BJ (cell line): ENCODE measurements at regions not wholly inside any gene's neighbourhood (a gene's known extent, or its start where the extent isn't known, plus 50 kb on each side); places are given as distances from the start of the nearest gene placed in this dataset.

Source experiments
- CTCF ChIA-PET: fragments of 350-600 bp; formaldehyde crosslinking; extraction: SDS; loops from one replicate; lab custom pipeline; 2021; ENCODE audit warnings: antibody characterized with exemption, inconsistent platforms; lab: Yijun Ruan, JAX
- POLR2A ChIA-PET: fragments of 300-600 bp; sonication (Branson Sonifier 250); formaldehyde crosslinking; extraction: SDS; loops from one replicate; lab custom pipeline; 2021; ENCODE audit warnings: antibody characterized with exemption; lab: Charles Lee
- DNase-seq: peaks from one replicate; pipeline ENCODE4 v3.0.0-alpha.2; 2011; ENCODE audit warnings: low read depth
- H3K27me3 ChIP-seq: 2 replicates; pipeline ENCODE4 v1.6.0; 2011; ENCODE audit warnings: low read length; ENCODE audit not compliant: control insufficient read depth, insufficient read depth
- H3K36me3 ChIP-seq: 2 replicates; pipeline ENCODE4 v1.5.1; 2011; ENCODE audit warnings: low read length; ENCODE audit not compliant: control insufficient read depth, insufficient read depth
- H3K4me3 ChIP-seq: 2 replicates; pipeline ENCODE4 v1.5.1; 2011; ENCODE audit warnings: low read depth, mild to moderate bottlenecking, control low read depth, low read length
- TF ChIP-seq, protein P1 (sequence below): IDR thresholded peaks from 2 replicates; pipeline ENCODE4 v1.5.1; 2011; ENCODE audit warnings: low read depth, mild to moderate bottlenecking, control low read depth, inconsistent platforms, low read length, moderate library complexity; ENCODE audit not compliant: insufficient read depth

DNA sequence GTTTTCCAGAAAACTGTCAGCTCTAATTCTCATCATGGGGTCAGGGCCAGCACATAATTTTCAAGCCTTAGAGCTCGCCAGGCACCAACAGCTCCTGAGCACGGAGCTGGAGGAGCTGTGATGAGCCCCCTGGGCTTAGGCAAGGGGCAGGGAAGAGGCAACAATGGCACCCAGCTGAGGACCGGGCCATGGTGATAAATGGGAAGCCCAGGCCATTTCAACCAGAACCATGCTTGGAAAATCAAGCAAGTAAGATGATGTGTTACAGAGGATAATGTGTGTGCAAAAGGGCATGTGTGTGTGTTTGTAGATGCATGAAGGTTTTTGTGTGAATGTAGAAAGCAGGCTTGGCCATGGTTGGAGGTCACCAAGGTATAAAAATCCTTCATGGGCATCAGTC, 66.8 kb upstream of the UBAC2 start:
- ChIA-PET CTCF (no interaction called here), POLR2A (no interaction called here)
- no peak for DNase-seq
- Histone ChIP-seq H3K27me3 (peaks cover 9% of the 10 kb centered on the region), H3K4me3 (no peak overlapping the region), H3K36me3 (no peaks in the 10 kb centered on the region)
- TF ChIP-seq, protein P1, sequence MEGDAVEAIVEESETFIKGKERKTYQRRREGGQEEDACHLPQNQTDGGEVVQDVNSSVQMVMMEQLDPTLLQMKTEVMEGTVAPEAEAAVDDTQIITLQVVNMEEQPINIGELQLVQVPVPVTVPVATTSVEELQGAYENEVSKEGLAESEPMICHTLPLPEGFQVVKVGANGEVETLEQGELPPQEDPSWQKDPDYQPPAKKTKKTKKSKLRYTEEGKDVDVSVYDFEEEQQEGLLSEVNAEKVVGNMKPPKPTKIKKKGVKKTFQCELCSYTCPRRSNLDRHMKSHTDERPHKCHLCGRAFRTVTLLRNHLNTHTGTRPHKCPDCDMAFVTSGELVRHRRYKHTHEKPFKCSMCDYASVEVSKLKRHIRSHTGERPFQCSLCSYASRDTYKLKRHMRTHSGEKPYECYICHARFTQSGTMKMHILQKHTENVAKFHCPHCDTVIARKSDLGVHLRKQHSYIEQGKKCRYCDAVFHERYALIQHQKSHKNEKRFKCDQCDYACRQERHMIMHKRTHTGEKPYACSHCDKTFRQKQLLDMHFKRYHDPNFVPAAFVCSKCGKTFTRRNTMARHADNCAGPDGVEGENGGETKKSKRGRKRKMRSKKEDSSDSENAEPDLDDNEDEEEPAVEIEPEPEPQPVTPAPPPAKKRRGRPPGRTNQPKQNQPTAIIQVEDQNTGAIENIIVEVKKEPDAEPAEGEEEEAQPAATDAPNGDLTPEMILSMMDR: no peak

DNA sequence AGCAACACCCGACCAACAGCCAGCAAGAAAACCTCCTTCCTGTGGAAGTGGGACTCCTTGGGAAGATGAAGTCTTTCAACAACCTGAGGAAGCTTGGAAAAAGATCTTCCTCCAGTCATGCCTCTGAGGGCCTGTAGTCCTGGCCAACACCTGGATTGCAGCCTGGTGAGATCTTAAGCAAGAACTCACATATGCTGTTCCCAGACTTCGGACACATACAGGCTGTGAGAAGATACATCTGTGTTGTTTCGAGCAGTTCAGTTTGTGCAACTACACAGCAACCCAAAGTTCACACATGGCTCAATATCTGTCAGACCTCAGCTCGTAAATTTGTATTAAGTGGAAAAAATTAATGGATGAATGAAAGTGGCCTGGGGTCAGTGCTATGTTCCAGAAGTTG, 65.1 kb upstream of the UBAC2 start:
- Histone ChIP-seq H3K36me3 (no peaks in the 10 kb centered on the region), H3K4me3 (no peak overlapping the region), H3K27me3 (peaks cover 9% of the 10 kb centered on the region)
- CTCF ChIA-PET: no interaction called here
- POLR2A ChIA-PET: no interaction called here
- TF ChIP-seq, protein P1: no peak
- DNase-seq: no peak

DNA sequence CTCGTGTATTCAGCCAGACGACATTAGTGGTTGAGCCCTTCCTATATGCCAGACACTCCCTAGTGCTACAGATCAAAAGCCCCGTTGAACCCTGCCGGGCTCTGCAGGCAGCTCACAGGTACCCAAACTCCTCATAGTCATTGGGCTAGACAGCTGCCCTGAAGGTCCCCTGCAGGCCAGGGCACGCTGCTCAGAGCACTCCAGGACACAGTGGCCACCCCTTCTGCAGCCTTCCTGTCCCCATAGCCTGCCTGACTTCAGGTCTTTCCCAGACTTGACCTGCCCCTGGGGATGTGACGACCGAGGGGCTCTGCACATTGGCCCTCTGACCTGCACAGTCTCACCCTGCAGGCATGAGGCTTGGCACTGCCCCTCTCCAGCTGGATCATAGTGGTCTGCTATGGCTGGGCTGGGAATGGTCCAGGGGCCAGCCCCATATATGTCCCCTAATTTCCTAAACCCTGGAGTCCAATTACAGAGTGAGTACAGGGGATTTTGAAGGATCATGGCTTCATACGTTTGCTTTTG, 64.2 kb upstream of the UBAC2 start:
- DNase-seq: no peak
- Histone ChIP-seq H3K27me3 (peaks cover 9% of the 10 kb centered on the region), H3K4me3 (no peak overlapping the region), H3K36me3 (no peaks in the 10 kb centered on the region)
- TF ChIP-seq, protein P1: no peak
- ChIA-PET CTCF (no interaction called here), POLR2A (no interaction called here)

DNA sequence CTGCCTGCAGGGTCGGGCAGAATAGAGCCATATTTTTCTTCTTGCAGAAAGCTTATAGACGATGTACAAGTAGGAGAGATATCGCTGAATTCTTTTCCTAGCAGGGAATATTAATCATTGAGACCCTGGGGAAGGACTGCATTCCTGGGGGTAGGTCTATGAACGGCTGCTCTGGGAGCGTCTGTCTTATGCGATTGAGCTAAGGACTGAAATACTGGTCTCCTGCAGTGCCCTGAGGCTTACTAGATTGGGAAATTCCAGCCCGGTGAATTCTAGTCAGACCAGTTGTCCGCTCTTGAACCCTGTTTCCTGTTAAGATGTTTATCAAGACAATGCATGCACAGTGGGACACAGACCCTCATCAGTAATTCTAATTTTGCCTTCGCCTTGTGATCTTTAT, 59.8 kb upstream of the UBAC2 start:
- ChIA-PET CTCF (no interaction called here), POLR2A (no interaction called here)
- peaks cover 7% of the 10 kb centered on the region for H3K27me3 ChIP-seq
- TF ChIP-seq, protein P1: no peak
- no peaks in the 10 kb centered on the region for H3K36me3 ChIP-seq
- H3K4me3 ChIP-seq: no peak overlapping the region
- no peak for DNase-seq

DNA sequence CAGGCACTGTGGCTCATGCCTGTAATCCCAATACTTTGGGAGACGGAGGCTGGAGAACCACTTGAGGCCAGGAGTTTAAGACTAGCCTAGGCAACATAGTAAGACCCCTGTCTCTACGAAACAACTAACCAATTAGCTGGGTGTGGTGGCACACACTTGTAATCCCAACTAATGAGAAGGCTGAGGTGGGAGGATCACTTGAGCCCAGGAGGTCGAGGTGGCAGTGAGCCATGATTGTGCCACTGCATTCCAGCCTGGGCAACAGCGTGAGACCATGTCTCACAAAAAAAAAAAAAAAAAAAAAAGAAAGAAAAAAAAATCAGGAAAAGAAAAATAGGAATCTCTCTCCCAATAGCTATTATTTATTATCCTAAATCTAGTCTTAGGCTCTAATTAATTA, 56.8 kb upstream of the UBAC2 start:
- POLR2A ChIA-PET: no interaction called here
- CTCF ChIA-PET: interaction anchor here (0.8 kb wide), 1 partner anchor 125 kb away, joined by 3 read pairs; no protein-coding TSS in a partner anchor
- no peak for DNase-seq
- H3K4me3 ChIP-seq: no peak overlapping the region
- no peaks in the 10 kb centered on the region for H3K36me3 ChIP-seq
- TF ChIP-seq, protein P1: no peak
- no peaks in the 10 kb centered on the region; the same call in 1 of the 2 replicates for H3K27me3 ChIP-seq
